HepG2 (cell line): ENCODE measurements at regions not wholly inside any gene's neighbourhood (a gene's known extent, or its start where the extent isn't known, plus 50 kb on each side); places are given as distances from the start of the nearest gene placed in this dataset.

ENCODE experiments used
- ADNP ChIP-seq: sonication (generic); formaldehyde crosslinking; IDR thresholded peaks from 2 replicates; pipeline ENCODE4 v1.4.0; 2020; ENCODE audit warnings: missing genetic modification reagents
- CTCF ChIP-seq: sonication (generic); formaldehyde crosslinking; IDR thresholded peaks from 2 replicates; pipeline ENCODE4 v1.5.0; 2020; ENCODE audit warnings: mild to moderate bottlenecking, missing genetic modification reagents, moderate library complexity
- HMG20A ChIP-seq: IDR thresholded peaks from 2 replicates; pipeline ENCODE4 v1.6.1; 2016; ENCODE audit warnings: borderline replicate concordance
- MYC ChIP-seq: sonication (generic); formaldehyde crosslinking; IDR thresholded peaks from 2 replicates; pipeline ENCODE4 v1.9.0; 2021; ENCODE audit warnings: missing genetic modification reagents, borderline replicate concordance
- NR1H2 ChIP-seq: sonication (generic); formaldehyde crosslinking; IDR thresholded peaks from 2 replicates; pipeline ENCODE4 v1.8.1; 2022; ENCODE audit warnings: low read depth, missing genetic modification reagents, borderline replicate concordance
- PAX8 ChIP-seq: sonication (generic); formaldehyde crosslinking; IDR thresholded peaks from 2 replicates; pipeline ENCODE4 v1.8.0; 2022; ENCODE audit warnings: mild to moderate bottlenecking, missing genetic modification reagents, borderline replicate concordance
- PCBP1 ChIP-seq: fragments of 200-400 bp; formaldehyde crosslinking; IDR thresholded peaks from 2 replicates; pipeline ENCODE4 v1.6.1; 2017; ENCODE audit warnings: mild to moderate bottlenecking, low read depth, low read length, borderline replicate concordance
- POLR2A ChIP-seq, 2 experiments: IDR thresholded peaks; 2 replicates each; pipeline ENCODE4 v1.6.1; 2011; ENCODE audit warnings: low read depth in 2 of 2, low read length in 2 of 2, mild to moderate bottlenecking in 1 of 2, moderate library complexity in 1 of 2; ENCODE audit not compliant: insufficient read depth in 1 of 2
- RNF2 ChIP-seq: fragments of 450-650 bp; conservative IDR thresholded peaks from 2 replicates; pipeline ENCODE4 v1.6.1; 2016; ENCODE audit warnings: low read depth
- TAF1 ChIP-seq: sonication (generic); formaldehyde crosslinking; IDR thresholded peaks from 2 replicates; pipeline ENCODE4 v1.4.0; 2020; ENCODE audit warnings: missing genetic modification reagents
- ZNF747 ChIP-seq: sonication (generic); formaldehyde crosslinking; IDR thresholded peaks from 2 replicates; pipeline ENCODE4 v1.8.1; 2023; ENCODE audit warnings: missing genetic modification reagents, mild to moderate bottlenecking, borderline replicate concordance
- TF ChIP-seq, protein P1 (sequence below): sonication (generic); formaldehyde crosslinking; IDR thresholded peaks from 2 replicates; pipeline ENCODE4 v1.9.0; 2021; ENCODE audit warnings: missing genetic modification reagents, borderline replicate concordance
- TF ChIP-seq, protein P2 (sequence below): sonication (generic); formaldehyde crosslinking; conservative IDR thresholded peaks from 2 replicates; pipeline ENCODE4 v1.8.0; 2022; ENCODE audit warnings: missing genetic modification reagents
- TF ChIP-seq, protein P3 (sequence below): IDR thresholded peaks from 2 replicates; pipeline ENCODE4 v1.6.1; 2016; ENCODE audit warnings: control low read depth

DNA sequence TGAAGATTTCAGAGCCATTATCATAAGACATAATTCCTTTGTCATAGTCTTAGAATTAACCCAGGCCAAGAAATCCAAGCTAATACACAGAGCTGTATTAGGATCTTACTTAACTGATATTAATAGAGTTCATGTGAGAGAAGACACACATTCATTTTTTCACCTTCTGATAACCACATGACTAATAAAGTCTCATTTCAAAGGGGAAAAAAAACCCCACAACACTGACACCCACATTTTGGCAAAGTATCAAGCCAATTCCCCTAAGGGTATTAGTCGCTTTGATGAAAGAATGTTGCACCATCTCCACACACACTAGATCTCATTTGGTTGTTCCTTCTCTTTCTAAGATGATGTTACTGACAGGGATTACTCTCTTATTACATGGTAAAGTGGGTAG lies 344.4 kb upstream of the ESRRG start:
- no peak for TF ChIP-seq POLR2A (IDR thresholded peaks at IDR 0.05; ENCODE audit: insufficient read depth in 1 of 2, low read depth in 2 of 2, low read length in 2 of 2)
- TF ChIP-seq, protein P1, sequence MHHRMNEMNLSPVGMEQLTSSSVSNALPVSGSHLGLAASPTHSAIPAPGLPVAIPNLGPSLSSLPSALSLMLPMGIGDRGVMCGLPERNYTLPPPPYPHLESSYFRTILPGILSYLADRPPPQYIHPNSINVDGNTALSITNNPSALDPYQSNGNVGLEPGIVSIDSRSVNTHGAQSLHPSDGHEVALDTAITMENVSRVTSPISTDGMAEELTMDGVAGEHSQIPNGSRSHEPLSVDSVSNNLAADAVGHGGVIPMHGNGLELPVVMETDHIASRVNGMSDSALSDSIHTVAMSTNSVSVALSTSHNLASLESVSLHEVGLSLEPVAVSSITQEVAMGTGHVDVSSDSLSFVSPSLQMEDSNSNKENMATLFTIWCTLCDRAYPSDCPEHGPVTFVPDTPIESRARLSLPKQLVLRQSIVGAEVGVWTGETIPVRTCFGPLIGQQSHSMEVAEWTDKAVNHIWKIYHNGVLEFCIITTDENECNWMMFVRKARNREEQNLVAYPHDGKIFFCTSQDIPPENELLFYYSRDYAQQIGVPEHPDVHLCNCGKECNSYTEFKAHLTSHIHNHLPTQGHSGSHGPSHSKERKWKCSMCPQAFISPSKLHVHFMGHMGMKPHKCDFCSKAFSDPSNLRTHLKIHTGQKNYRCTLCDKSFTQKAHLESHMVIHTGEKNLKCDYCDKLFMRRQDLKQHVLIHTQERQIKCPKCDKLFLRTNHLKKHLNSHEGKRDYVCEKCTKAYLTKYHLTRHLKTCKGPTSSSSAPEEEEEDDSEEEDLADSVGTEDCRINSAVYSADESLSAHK (CRISPR knock-in tag) = no peak
- no peak for TF ChIP-seq HMG20A (CRISPR knock-in tag)
- no peak for TF ChIP-seq CTCF
- no peak for TF ChIP-seq ADNP
- TF ChIP-seq TAF1 (CRISPR knock-in tag) = no peak
- TF ChIP-seq, protein P2, sequence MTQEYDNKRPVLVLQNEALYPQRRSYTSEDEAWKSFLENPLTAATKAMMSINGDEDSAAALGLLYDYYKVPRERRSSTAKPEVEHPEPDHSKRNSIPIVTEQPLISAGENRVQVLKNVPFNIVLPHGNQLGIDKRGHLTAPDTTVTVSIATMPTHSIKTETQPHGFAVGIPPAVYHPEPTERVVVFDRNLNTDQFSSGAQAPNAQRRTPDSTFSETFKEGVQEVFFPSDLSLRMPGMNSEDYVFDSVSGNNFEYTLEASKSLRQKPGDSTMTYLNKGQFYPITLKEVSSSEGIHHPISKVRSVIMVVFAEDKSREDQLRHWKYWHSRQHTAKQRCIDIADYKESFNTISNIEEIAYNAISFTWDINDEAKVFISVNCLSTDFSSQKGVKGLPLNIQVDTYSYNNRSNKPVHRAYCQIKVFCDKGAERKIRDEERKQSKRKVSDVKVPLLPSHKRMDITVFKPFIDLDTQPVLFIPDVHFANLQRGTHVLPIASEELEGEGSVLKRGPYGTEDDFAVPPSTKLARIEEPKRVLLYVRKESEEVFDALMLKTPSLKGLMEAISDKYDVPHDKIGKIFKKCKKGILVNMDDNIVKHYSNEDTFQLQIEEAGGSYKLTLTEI = no peak
- no peak for TF ChIP-seq NR1H2 (CRISPR knock-in tag)
- TF ChIP-seq MYC (CRISPR knock-in tag) = no peak
- no peak for TF ChIP-seq ZNF747 (CRISPR knock-in tag)
- TF ChIP-seq, protein P3, sequence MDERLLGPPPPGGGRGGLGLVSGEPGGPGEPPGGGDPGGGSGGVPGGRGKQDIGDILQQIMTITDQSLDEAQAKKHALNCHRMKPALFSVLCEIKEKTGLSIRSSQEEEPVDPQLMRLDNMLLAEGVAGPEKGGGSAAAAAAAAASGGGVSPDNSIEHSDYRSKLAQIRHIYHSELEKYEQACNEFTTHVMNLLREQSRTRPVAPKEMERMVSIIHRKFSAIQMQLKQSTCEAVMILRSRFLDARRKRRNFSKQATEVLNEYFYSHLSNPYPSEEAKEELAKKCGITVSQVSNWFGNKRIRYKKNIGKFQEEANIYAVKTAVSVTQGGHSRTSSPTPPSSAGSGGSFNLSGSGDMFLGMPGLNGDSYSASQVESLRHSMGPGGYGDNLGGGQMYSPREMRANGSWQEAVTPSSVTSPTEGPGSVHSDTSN (CRISPR knock-in tag) = no peak
- TF ChIP-seq RNF2 = no peak
- TF ChIP-seq PCBP1 = no peak
- TF ChIP-seq PAX8 (CRISPR knock-in tag) = no peak
